HAP-1 (cell line): ENCODE measurements at regions not wholly inside any gene's neighbourhood (a gene's known extent, or its start where the extent isn't known, plus 50 kb on each side); places are given as distances from the start of the nearest gene placed in this dataset.
"Not testable (repeated sequence)": the region's sequence is repeated elsewhere in the genome, so short reads cannot be mapped to it uniquely, and the experiment has no call there.

Experiments used
- DNase-seq, 2 experiments: peaks; one replicate each; pipeline ENCODE4 v3.0.0-alpha.2; 2016 to 2020; ENCODE audit warnings: low spot score in 2 of 2
- H3K27me3 ChIP-seq: fragments of 250-450 bp; sonication (Bioruptor Pico); 2 replicates; pipeline ENCODE4 v1.5.1; 2020; ENCODE audit warnings: low read depth, mild to moderate bottlenecking, moderate library complexity
- H3K36me3 ChIP-seq: fragments of 250-450 bp; sonication (Bioruptor Pico); replicated peaks from 2 replicates; pipeline ENCODE4 v1.5.1; 2020; ENCODE audit warnings: mild to moderate bottlenecking
- H3K4me1 ChIP-seq: fragments of 250-450 bp; sonication (Bioruptor Pico); 2 replicates; pipeline ENCODE4 v1.5.1; 2020; ENCODE audit warnings: mild to moderate bottlenecking
- H3K4me3 ChIP-seq: fragments of 250-450 bp; sonication (Bioruptor Pico); 2 replicates; pipeline ENCODE4 v1.5.1; 2020; ENCODE audit warnings: mild to moderate bottlenecking, moderate library complexity
- H3K9me3 ChIP-seq: fragments of 250-450 bp; sonication (Bioruptor Pico); 2 replicates; pipeline ENCODE4 v1.5.1; 2020; ENCODE audit warnings: mild to moderate bottlenecking, moderate library complexity
- in situ Hi-C: fragments of 300-500 bp; cut with MboI; formaldehyde crosslinking; loops from 3 replicates; pipeline ENCODE4 v1.14.3; 2020; ENCODE audit warnings: low sequenced_read_pairs, inconsistent platforms, mixed read lengths

- H3K4me3 ChIP-seq, in situ Hi-C loops, H3K9me3 ChIP-seq, H3K36me3 ChIP-seq, H3K4me1 ChIP-seq, H3K27me3 ChIP-seq: not testable (repeated sequence)
- peak; percentile 18 to 68 for DNase-seq
Measured at GRCh38 chr5:1601565-1601964, 77.8 kb upstream of the LPCAT1 start.

DNA sequence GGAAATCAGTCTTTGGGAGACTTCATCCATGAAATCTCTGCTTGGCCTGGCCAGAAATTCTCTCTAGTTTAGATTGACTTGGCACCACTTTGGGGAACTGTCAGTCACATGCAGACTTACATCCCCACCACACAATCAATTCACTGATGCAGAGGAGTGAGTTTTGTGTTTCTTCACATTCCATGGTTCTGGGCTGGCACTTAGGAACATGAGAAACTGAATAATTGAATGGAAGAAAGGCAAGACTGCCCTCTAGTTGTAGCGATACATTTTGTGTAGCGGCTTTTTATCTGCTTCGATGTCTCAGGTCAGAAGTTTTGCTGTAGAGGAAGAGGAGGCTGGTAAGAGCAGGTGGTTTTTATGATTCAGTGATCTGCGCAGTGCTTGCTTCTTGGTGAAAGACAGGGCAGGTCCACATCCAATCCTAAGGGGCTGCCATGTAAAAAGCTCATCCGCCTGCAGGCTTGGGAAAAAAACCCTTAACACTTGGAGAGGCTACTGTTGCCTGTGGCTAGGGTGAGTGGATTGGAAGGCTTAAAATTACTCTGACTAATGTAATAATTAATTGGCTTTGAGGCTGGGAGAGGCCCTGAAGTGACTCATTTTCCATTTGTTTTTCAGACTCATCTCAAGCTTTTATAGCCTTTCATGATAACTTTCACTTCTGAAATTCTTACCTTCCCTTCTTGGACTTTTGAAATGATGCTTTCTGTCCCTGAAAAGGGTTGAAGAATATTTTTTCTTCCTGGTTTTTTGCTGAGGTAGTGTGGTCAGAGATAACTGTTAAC, 75.4 kb upstream of the LPCAT1 start:
- in situ Hi-C loops, H3K9me3 ChIP-seq, H3K4me3 ChIP-seq, H3K36me3 ChIP-seq, H3K27me3 ChIP-seq: not testable (repeated sequence)
- H3K4me1 ChIP-seq = peaks cover 17% of the 10 kb centered on the region
- peak; percentile 36 to 42 for DNase-seq

DNA sequence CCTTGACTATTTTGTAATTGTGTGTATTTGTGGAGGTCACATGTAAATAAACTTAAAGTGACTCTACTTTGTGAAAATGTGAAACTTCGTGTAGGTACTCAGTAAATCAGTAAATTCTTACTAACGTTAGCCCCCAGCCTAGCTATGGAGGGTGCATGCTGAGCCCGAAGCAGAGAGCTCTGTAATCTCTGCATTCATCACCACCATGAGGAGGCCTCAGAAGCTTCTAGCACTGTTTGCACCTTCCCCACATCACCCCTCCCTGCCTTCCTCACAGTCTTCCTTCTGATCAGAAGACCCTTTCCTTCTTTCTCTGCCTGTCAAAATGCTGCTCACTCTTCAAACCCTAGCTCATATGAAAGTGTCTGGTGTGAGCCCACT, 73.3 kb upstream of the LPCAT1 start:
- DNase-seq, in situ Hi-C loops, H3K9me3 ChIP-seq, H3K27me3 ChIP-seq, H3K4me3 ChIP-seq, H3K36me3 ChIP-seq: not testable (repeated sequence)
- H3K4me1 ChIP-seq = peaks cover 17% of the 10 kb centered on the region

GRCh38 chr5:1596462-1597092, 72.8 kb upstream of the LPCAT1 start:
- peak in 1 of 2 experiments; percentile 60 for DNase-seq
- Histone ChIP-seq H3K36me3 (peaks cover 13% of the 10 kb centered on the region), H3K4me1 (peaks cover 17% of the 10 kb centered on the region)
- H3K9me3 ChIP-seq, in situ Hi-C loops, H3K27me3 ChIP-seq, H3K4me3 ChIP-seq: not testable (repeated sequence)

DNA sequence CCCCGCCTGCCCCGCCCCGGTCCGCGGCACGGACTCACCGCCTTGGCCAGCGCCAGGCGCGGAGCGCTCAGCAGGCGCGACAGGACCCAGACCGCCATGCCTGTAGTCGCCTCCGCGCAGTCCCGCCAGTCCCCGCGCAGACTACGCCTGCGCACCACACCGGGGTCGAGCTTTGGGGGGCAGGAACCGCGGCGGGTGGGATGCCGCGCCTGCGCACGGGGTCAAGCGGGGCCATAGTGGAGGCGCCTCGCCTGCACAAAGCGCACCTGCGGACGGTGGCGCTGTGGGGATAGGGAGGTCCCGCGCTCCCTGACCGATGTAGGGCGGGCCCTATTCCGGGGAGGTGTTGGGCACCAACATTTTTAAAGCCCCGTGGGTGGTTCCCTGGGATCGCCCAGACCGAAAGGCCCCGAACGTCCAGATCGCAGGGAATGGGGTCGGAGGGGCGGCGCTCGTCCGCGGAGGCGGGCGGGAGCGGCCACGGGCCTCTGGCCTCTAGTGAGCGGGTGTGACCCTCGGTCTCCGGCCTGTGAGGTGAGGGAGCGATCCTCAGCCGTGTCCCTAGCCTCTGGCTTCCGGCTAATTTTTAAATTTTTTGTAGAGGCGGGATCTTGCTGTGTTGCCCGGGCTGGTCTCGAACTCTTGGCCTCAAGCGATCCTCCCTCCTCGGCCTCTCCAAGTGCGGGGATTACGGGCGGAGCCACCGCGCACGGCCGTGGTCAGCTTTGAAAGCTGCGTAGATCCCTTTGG, 70.8 kb upstream of the LPCAT1 start:
- H3K4me1 ChIP-seq = peaks cover 17% of the 10 kb centered on the region
- DNase-seq = peak; percentile 87 to 95
- no peaks in the 10 kb centered on the region for H3K27me3 ChIP-seq
- peaks cover 20% of the 10 kb centered on the region for H3K36me3 ChIP-seq
- H3K4me3 ChIP-seq = peak overlapping the region; percentile 73
- H3K9me3 ChIP-seq = no peaks in the 10 kb centered on the region
- in situ Hi-C loops = no loop called here

DNA sequence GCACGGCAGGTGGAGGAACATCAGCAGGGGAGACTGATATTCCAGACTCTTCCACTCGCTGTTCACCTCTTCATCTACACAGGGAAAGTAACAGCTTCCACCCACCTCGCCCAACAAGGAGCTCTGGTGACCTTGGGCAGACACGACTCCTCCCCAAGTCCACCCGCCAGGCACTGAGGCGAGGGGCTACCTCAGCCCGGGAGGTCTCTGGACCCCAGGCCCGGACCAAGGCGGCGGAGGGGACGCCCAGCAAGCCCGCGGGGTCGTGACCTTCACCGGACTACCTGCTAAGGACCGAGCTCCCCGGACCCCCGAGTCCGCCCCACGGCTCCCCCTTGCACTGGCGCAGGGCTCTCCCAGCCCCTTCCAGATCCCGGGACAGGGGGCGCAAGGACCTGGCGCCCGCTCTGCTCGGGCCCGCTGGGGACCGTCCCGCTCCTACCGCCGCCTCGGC, 70.2 kb upstream of the LPCAT1 start:
- Histone ChIP-seq H3K36me3 (peaks cover 23% of the 10 kb centered on the region), H3K9me3 (no peaks in the 10 kb centered on the region), H3K27me3 (no peaks in the 10 kb centered on the region), H3K4me1 (peaks cover 17% of the 10 kb centered on the region), H3K4me3 (peak overlapping the region; percentile 73)
- DNase-seq = peak; percentile 9 to 27
- in situ Hi-C loops = no loop called here

- peaks cover 48% of the 10 kb centered on the region for H3K36me3 ChIP-seq
- in situ Hi-C loops = not testable (repeated sequence)
Measured at GRCh38 chr5:1588071-1588694, 64.4 kb upstream of the LPCAT1 start.

DNA sequence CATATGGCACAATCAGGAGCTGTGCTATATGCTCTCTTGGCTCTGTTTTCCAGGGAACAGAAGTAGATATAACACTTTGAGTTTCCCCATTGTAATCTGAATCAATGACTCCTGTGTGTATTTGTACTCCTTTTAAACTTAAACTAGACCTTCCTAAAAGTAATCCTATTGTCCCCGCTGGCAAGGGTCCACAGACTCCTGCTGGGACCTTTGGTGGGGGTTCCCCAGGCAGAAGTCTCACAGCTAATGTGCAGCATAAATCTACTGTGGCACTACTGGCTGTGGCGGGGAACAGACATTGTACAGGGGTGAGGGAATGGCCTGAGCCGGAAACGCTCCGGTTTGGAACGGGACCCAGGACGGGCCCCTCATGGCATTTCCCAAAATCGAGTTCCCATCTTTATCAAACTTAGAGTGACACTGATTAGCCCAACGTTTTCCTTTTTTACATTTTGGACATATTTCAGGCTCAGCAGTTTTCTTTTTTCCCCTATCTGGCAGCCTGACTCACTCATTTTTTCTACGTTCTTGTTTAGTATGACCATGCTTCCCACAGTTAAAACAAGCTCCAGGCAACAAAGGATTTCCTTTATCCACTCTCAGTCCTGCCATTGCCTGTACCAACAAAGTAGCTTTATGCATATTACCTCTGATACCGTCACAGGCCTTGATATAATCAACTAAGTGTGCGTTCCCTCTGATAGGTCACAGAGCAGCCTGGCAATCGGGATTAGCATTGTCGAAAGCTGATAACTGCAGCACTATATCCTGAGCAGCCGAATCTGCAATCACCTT, 59.5 kb upstream of the LPCAT1 start:
- H3K4me1 ChIP-seq, in situ Hi-C loops, H3K9me3 ChIP-seq, DNase-seq, H3K4me3 ChIP-seq, H3K27me3 ChIP-seq: not testable (repeated sequence)
- peaks cover 41% of the 10 kb centered on the region for H3K36me3 ChIP-seq

More at GRCh38 chr5:1588071-1588694, 64.4 kb upstream of the LPCAT1 start:
- not testable (repeated sequence) for H3K9me3 ChIP-seq, H3K4me1 ChIP-seq, DNase-seq, H3K27me3 ChIP-seq, H3K4me3 ChIP-seq

GRCh38 chr5:1579389-1579788, 55.6 kb upstream of the LPCAT1 start:
- H3K9me3 ChIP-seq, in situ Hi-C loops, H3K4me1 ChIP-seq, DNase-seq, H3K4me3 ChIP-seq, H3K27me3 ChIP-seq: not testable (repeated sequence)
- peaks cover 41% of the 10 kb centered on the region for H3K36me3 ChIP-seq

- DNase-seq, H3K27me3 ChIP-seq, H3K4me3 ChIP-seq, H3K9me3 ChIP-seq, H3K4me1 ChIP-seq, in situ Hi-C loops: not testable (repeated sequence)
- peaks cover 26% of the 10 kb centered on the region for H3K36me3 ChIP-seq
Measured at GRCh38 chr5:1576851-1577250, 53.1 kb upstream of the LPCAT1 start.

DNA sequence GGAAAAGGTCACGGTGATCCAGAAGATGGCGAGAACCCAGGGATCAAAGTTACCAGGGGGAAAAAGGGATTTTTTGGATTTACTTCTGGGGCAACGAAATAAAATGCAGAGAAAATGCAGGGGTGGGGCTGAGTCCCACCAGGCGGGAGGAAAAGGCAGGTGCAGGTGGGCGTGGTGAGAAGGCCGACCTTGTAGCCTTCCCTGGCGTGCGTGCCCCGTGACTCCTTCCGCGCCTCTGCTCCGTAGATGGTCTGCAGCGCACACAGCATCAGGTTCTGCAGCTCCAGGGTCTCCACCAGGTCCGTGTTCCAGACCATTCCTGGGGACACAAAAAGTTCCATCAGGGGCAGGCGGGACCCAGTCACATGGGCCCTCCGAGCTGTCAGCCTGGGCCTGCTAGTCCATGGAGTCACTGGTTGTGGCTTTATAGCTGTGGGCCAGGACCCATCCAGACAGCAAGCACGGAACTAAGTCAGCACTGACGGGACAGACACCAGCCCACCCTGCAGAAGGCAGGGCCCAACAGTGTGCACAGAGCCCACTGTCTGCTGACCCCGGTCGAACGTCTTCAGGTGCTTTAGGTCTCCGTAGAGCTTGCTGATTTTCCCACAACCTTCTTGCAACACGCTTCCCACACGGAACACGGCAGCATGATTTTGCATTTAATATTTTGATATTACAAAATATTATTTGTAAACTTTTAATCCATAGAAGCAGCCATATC, 52.4 kb upstream of the LPCAT1 start:
- H3K4me3 ChIP-seq, H3K27me3 ChIP-seq, H3K9me3 ChIP-seq, in situ Hi-C loops, DNase-seq, H3K4me1 ChIP-seq: not testable (repeated sequence)
- H3K36me3 ChIP-seq = peaks cover 29% of the 10 kb centered on the region

DNA sequence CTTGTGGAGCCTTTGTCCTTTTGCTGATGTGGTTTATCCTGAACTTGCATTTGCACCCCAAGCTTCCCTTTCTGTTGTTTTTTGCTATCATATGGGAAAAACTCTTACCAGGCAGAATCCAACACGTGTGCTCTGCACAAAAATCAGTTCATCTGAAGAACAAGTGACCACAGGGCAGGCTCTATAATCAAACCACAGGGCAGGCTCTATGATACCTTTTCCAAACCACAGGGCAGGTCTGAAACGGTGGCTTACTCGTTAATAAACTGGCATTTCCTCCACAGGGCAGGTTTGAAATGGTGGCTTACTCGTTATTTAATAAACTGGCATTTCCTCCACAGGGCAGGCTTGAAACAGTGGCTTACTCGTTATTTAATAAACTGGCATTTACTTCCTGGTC, 51.7 kb upstream of the LPCAT1 start:
- H3K27me3 ChIP-seq, DNase-seq, H3K4me1 ChIP-seq, H3K9me3 ChIP-seq, in situ Hi-C loops, H3K4me3 ChIP-seq: not testable (repeated sequence)
- H3K36me3 ChIP-seq = peaks cover 31% of the 10 kb centered on the region

- H3K4me3 ChIP-seq, H3K4me1 ChIP-seq, H3K9me3 ChIP-seq, H3K27me3 ChIP-seq, DNase-seq, in situ Hi-C loops: not testable (repeated sequence)
- peaks cover 22% of the 10 kb centered on the region for H3K36me3 ChIP-seq
Measured at GRCh38 chr5:1574023-1574318, 50.2 kb upstream of the LPCAT1 start.
